Right lobe of liver (tissue), 6 donors: ENCODE measurements at regions not wholly inside any gene's neighbourhood (a gene's known extent, or its start where the extent isn't known, plus 50 kb on each side); places are given as distances from the start of the nearest gene placed in this dataset.

Experiments used
- ATAC-seq, 4 donors: fragments of 200-7000 bp; cut with Tn5 transposase; one replicate each; pipeline ENCODE4 v1.9.1; 2020; ENCODE audit warnings: mild to moderate bottlenecking in 4 of 4, moderate library complexity in 4 of 4
- DNase-seq, 3 donors: peaks; one replicate each; pipeline ENCODE4 v3.0.0-alpha.2; 2020
- H3K27ac ChIP-seq, 3 donors: fragments of 200-600 bp; one replicate each; pipeline ENCODE4 v1.8.0; 2022
- H3K27me3 ChIP-seq, 2 donors: fragments of 200-600 bp; one replicate each; pipeline ENCODE4 v1.8.0; 2022
- H3K36me3 ChIP-seq, 4 donors: fragments of 200-600 bp; sonication (generic) in 1 of 4; one replicate each; pipeline versions ENCODE4 v1.5.1 to v1.8.0; 2017 to 2022; ENCODE audit warnings: control low read depth in 1 of 4
- H3K4me1 ChIP-seq, 4 donors: fragments of 200-600 bp; sonication (generic) in 1 of 4; one replicate each; pipeline versions ENCODE4 v1.5.1 to v1.8.0; 2017 to 2022; ENCODE audit warnings: control low read depth in 1 of 4
- H3K4me3 ChIP-seq, 3 donors: fragments of 200-600 bp; one replicate each; pipeline ENCODE4 v1.8.0; 2022
- H3K9me3 ChIP-seq, 4 donors: fragments of 200-600 bp; sonication (generic) in 1 of 4; one replicate each; pipeline versions ENCODE4 v1.5.1 to v1.8.0; 2017 to 2022; ENCODE audit warnings: control low read depth in 1 of 4
- POLR2A ChIP-seq: fragments of 450-650 bp; IDR thresholded peaks from one replicate; pipeline ENCODE4 v1.6.1; 2017; ENCODE audit warnings: antibody characterized with exemption, mild to moderate bottlenecking
- WGBS: methylation state at CpG from one replicate; pipeline ENCODE4 v1.1.6; 2018; ENCODE audit warnings: low coverage, low lambda C conversion rate; ENCODE audit not compliant: insufficient coverage; ENCODE audit errors: missing lambda C conversion rate; 5-methylcytosine and 5-hydroxymethylcytosine counted together
- intact Hi-C, 2 donors: fragments of 100-400 bp; cut with DNase I; formaldehyde crosslinking; loops; one replicate each; pipeline versions ENCODE4 v1.11.2 to v1.14.1; 2022
- TF ChIP-seq, protein P1 (sequence below), 4 donors: fragments of 200-600 bp in 3 of 4; fragments of 450-650 bp in 1 of 4; IDR thresholded peaks; one replicate each; pipeline versions ENCODE4 v1.5.1 to v1.8.0; 2016 to 2022; ENCODE audit warnings: antibody characterized with exemption in 4 of 4, mild to moderate bottlenecking in 2 of 4
- donor health status: DM: no; HTN: yes; CAD: no.
- donor health status: DM: no; HTN: no; CAD: no.
- donor health status: DM: no; HTN: no; CAD: no.
- donor health status: DM: no; HTN: yes; CAD: no.
- donor health status: DM: no; HTN: yes; CAD: no.

DNA sequence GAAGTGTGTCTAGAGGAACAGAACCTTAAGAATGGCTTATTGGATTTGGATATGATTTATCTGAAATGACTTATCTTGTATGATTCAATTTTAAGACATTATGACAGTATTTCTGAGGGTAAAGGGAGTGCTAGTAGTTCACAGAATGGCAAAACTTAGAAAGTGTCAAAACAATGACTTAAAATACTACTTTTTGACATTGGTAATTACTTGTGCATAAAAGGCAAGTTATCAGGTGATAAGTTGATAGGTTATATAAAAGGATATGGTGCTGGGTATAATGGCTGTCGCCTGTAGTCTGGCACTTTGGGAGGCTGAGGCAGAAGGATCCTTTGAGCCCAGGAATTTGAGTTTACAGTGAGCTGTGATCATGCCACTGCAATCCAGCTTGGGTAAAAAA, 494.4 kb downstream of the CDH9 start:
- Histone ChIP-seq H3K36me3 (no peaks in the 10 kb centered on the region), H3K27ac (no peak overlapping the region), H3K27me3 (no peaks in the 10 kb centered on the region), H3K4me1 (no peaks in the 10 kb centered on the region), H3K4me3 (no peak overlapping the region), H3K9me3 (no peaks in the 10 kb centered on the region)
- intact Hi-C loops, result no loop called here
- TF ChIP-seq POLR2A, result no peak
- TF ChIP-seq, protein P1, sequence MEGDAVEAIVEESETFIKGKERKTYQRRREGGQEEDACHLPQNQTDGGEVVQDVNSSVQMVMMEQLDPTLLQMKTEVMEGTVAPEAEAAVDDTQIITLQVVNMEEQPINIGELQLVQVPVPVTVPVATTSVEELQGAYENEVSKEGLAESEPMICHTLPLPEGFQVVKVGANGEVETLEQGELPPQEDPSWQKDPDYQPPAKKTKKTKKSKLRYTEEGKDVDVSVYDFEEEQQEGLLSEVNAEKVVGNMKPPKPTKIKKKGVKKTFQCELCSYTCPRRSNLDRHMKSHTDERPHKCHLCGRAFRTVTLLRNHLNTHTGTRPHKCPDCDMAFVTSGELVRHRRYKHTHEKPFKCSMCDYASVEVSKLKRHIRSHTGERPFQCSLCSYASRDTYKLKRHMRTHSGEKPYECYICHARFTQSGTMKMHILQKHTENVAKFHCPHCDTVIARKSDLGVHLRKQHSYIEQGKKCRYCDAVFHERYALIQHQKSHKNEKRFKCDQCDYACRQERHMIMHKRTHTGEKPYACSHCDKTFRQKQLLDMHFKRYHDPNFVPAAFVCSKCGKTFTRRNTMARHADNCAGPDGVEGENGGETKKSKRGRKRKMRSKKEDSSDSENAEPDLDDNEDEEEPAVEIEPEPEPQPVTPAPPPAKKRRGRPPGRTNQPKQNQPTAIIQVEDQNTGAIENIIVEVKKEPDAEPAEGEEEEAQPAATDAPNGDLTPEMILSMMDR (IDR thresholded peaks at IDR 0.05), result no peak
- no peak for ATAC-seq
- 40% methylated on average over 1 of the region's 1 CpG for WGBS
- DNase-seq, result no peak

DNA sequence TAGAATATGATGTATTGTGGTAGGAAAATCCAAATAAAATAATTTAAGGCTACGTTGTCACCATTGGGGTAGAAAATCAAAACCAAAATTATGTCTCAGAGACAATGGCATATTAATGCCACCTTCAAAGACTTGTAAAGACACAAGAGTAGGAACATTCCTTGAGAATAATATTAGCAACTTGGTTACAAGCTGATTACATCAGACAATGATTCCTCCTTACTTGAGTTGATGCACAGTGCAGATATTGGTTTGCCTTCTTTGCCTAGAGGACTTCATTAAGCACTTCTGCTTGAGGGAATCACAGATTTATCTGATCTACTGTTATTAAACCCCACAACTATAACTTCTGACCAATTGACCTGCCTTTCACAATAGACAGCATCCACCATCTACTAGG, 500.2 kb downstream of the CDH9 start:
- WGBS, result 42% methylated on average over 1 of the region's 1 CpG
- H3K4me1 ChIP-seq, result no peaks in the 10 kb centered on the region
- no peak for TF ChIP-seq POLR2A
- TF ChIP-seq, protein P1 (IDR thresholded peaks at IDR 0.05), result no peak
- H3K9me3 ChIP-seq, result no peaks in the 10 kb centered on the region
- no peak overlapping the region for H3K27ac ChIP-seq
- no peak overlapping the region for H3K4me3 ChIP-seq
- H3K27me3 ChIP-seq, result no peaks in the 10 kb centered on the region
- ATAC-seq (no peak), DNase-seq (no peak)
- no peaks in the 10 kb centered on the region for H3K36me3 ChIP-seq
- intact Hi-C loops, result no loop called here

DNA sequence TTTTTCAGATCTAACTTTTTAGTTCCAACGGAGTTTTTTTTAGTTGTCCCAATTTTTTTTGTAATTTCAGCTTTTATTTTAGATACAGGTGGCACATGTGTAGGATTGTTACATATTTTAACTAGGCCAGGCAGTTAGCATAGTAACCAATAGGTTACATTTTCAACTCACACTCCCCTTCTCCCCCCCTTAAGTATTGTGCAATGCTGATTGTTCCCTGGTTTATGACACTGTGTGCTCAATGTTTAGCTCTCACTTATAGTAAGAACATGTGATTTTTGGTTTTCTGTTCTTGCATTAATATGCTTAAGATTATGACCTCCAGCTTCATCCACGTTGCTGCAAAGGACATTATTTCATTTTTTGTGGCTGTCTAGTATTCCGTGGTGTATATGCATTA, 503.2 kb downstream of the CDH9 start:
- no peaks in the 10 kb centered on the region for H3K9me3 ChIP-seq
- TF ChIP-seq, protein P1 (IDR thresholded peaks at IDR 0.05), result no peak
- no peak for TF ChIP-seq POLR2A
- no peaks in the 10 kb centered on the region for H3K36me3 ChIP-seq
- ATAC-seq (no peak), DNase-seq (no peak)
- intact Hi-C loops, result no loop called here
- no peak overlapping the region for H3K27ac ChIP-seq
- no peak overlapping the region for H3K4me3 ChIP-seq
- no peaks in the 10 kb centered on the region for H3K27me3 ChIP-seq
- 30% methylated on average over 3 of the region's 3 CpGs for WGBS
- H3K4me1 ChIP-seq, result no peaks in the 10 kb centered on the region

DNA sequence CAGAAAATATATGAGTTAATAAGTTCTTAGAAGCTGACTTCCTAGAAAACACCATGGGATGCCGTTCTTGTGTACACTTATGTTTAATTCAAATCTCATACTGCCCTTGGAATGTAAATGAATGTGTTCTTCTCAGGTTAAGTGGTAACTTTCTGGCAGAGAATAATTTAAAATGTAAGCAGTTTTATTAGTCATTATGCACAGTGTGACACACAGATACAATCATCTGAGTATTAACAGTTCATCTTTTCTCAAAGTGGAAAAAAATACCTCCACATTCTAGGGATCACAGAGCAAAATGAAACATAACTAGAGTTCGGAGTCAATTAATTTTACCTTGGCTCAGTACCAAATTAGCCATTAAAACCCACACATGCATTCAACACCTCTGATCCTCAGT, 508.1 kb downstream of the CDH9 start:
- Histone ChIP-seq H3K27ac (no peak overlapping the region), H3K27me3 (no peaks in the 10 kb centered on the region), H3K4me1 (no peaks in the 10 kb centered on the region), H3K9me3 (no peaks in the 10 kb centered on the region), H3K4me3 (no peak overlapping the region), H3K36me3 (no peaks in the 10 kb centered on the region)
- intact Hi-C loops, result no loop called here
- TF ChIP-seq POLR2A, result no peak
- TF ChIP-seq, protein P1 (IDR thresholded peaks at IDR 0.05), result no peak
- WGBS, result 55% methylated on average over 2 of the region's 2 CpGs
- ATAC-seq (no peak), DNase-seq (no peak)

DNA sequence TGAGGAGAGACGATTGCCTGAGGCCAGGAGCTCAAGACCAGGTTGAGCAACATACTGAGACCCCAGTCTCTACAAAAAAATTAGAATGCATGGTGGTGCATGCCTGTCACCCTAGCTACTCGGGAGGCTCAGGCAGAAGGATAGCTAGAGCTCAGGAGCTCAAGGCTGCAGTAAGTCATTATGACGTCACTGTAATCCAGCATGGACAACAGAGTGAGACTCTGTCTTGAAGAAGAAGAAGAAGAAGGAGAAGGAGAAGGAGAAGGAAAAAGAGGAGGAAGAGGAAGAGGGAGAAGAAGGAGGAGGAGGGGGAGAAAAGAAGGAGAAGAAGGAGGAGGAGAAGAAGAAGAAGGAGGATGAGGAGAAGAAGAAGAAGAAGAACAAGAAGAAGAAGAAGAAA, 519.1 kb downstream of the CDH9 start:
- intact Hi-C loops, result no loop called here
- H3K36me3 ChIP-seq, result no peaks in the 10 kb centered on the region
- ATAC-seq (no peak), DNase-seq (no peak)
- H3K9me3 ChIP-seq, result no peaks in the 10 kb centered on the region
- H3K27ac ChIP-seq, result no peak overlapping the region
- H3K4me3 ChIP-seq, result no peak overlapping the region
- no peaks in the 10 kb centered on the region for H3K27me3 ChIP-seq
- no peaks in the 10 kb centered on the region for H3K4me1 ChIP-seq
- TF ChIP-seq POLR2A, result no peak
- TF ChIP-seq, protein P1 (IDR thresholded peaks at IDR 0.05), result no peak
- 31% methylated on average over 3 of the region's 3 CpGs for WGBS
